ENCODE measurements at regions not wholly inside any gene's neighbourhood (a gene's known extent, or its start where the extent isn't known, plus 50 kb on each side); places are given as distances from the start of the nearest gene placed in this dataset.

DNA sequence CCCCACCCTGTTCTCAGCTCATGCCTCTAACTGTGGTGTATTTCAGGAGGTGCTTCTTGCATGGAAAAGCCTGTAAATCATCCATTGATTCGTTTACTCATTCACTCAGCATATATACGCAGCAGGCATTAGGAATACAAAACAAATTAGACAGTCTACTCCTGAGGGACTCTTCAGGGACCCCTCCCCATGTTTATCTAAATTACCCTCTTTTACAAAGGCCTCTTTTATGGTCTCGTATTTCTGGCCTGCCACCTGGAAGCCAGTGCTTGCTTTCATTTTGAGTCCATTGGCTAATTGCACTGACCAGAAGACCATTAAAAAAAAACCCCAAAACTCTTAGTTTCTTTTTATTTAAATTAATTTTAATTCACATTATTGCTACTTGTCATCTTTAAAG lies 134.4 kb downstream of the DACT1 start:
- H3K27ac ChIP-seq (ENCODE audit: low read length), result no peak overlapping the region
- H3K9me3 ChIP-seq (ENCODE audit: low read length), result no peaks in the 10 kb centered on the region
- H3K9ac ChIP-seq (ENCODE audit: low read length), result no peak overlapping the region
- H3K36me3 ChIP-seq (ENCODE audit: insufficient read depth, low read length), result no peaks in the 10 kb centered on the region
- no peak overlapping the region for H3K4me3 ChIP-seq (ENCODE audit: low read length)
- no peaks in the 10 kb centered on the region for H3K9me2 ChIP-seq (ENCODE audit: insufficient read depth, low read length)
- TF ChIP-seq, protein P1, sequence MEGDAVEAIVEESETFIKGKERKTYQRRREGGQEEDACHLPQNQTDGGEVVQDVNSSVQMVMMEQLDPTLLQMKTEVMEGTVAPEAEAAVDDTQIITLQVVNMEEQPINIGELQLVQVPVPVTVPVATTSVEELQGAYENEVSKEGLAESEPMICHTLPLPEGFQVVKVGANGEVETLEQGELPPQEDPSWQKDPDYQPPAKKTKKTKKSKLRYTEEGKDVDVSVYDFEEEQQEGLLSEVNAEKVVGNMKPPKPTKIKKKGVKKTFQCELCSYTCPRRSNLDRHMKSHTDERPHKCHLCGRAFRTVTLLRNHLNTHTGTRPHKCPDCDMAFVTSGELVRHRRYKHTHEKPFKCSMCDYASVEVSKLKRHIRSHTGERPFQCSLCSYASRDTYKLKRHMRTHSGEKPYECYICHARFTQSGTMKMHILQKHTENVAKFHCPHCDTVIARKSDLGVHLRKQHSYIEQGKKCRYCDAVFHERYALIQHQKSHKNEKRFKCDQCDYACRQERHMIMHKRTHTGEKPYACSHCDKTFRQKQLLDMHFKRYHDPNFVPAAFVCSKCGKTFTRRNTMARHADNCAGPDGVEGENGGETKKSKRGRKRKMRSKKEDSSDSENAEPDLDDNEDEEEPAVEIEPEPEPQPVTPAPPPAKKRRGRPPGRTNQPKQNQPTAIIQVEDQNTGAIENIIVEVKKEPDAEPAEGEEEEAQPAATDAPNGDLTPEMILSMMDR (IDR thresholded peaks at IDR 0.05; ENCODE audit: poor library complexity, severe bottlenecking), result no peak
- TF ChIP-seq EP300 (conservative IDR thresholded peaks at IDR 0.05; ENCODE audit: poor library complexity, severe bottlenecking), result no peak
- TF ChIP-seq EZH2 (IDR thresholded peaks at IDR 0.05; ENCODE audit: borderline replicate concordance, insufficient read depth, low read length, poor library complexity, severe bottlenecking), result no peak
- no peak overlapping the region for H2AFZ ChIP-seq (ENCODE audit: low read depth, low read length)
- H4K20me1 ChIP-seq (ENCODE audit: insufficient read depth), result no peaks in the 10 kb centered on the region
- H3K4me2 ChIP-seq (ENCODE audit: low read length), result no peak overlapping the region
- no peaks in the 10 kb centered on the region for H3F3A ChIP-seq (ENCODE audit: insufficient read depth, low read length, poor library complexity, severe bottlenecking)
- H3K79me2 ChIP-seq (replicated peaks; ENCODE audit: insufficient read depth, low read length), result no peaks in the 10 kb centered on the region
- H3K27me3 ChIP-seq (ENCODE audit: insufficient read depth, low read depth, low read length), result no peaks in the 10 kb centered on the region

DNA sequence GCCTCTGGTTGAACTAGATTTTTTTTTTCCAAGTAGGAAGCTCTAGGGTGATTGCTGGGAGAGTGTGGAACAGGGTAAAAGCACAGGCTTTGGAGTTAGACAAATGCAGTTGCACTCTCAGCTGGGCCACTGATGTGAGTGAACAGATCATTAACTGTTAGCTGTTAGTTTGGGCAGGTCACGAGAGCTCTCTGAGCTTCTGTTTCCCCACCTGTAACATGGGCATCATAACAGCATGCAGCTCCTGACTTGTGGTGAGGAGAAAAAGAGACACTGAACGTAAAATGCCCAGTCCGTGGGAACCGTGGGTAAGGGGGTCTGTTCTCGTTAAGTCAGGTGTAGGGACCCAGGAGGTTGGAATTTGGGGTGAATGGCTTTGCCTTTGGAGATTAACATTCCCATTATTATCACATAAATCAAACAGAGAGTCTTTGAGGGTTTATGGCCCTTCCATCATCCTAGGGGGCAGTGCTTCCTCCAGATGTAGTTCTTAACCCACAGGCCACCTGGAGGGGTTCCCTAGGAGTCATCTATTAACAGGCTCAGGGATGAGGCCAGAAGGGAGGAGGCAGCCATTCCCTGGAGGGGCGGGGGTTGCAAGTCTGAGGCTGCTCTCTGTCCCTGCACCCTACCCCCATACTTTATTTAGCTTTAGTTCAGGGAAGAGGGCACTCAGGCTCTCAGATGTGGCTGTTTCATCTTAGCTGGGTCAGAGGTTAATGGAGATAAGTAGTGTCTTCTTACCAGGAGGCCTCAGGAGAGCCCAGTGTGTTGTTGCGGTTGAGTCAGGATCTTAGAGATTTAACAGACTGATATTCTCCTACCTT lies 135.2 kb downstream of the DACT1 start:
- no peak overlapping the region for H3K4me3 ChIP-seq (ENCODE audit: low read length)
- no peaks in the 10 kb centered on the region for H3K9me3 ChIP-seq (ENCODE audit: low read length)
- no peak overlapping the region for H3K27ac ChIP-seq (ENCODE audit: low read length)
- H3K9me2 ChIP-seq (ENCODE audit: insufficient read depth, low read length), result no peaks in the 10 kb centered on the region
- no peak overlapping the region for H3K9ac ChIP-seq (ENCODE audit: low read length)
- H2AFZ ChIP-seq (ENCODE audit: low read depth, low read length), result no peak overlapping the region
- TF ChIP-seq EZH2 (IDR thresholded peaks at IDR 0.05; ENCODE audit: borderline replicate concordance, insufficient read depth, low read length, poor library complexity, severe bottlenecking), result no peak
- TF ChIP-seq EP300 (conservative IDR thresholded peaks at IDR 0.05; ENCODE audit: poor library complexity, severe bottlenecking), result no peak
- TF ChIP-seq, protein P2, sequence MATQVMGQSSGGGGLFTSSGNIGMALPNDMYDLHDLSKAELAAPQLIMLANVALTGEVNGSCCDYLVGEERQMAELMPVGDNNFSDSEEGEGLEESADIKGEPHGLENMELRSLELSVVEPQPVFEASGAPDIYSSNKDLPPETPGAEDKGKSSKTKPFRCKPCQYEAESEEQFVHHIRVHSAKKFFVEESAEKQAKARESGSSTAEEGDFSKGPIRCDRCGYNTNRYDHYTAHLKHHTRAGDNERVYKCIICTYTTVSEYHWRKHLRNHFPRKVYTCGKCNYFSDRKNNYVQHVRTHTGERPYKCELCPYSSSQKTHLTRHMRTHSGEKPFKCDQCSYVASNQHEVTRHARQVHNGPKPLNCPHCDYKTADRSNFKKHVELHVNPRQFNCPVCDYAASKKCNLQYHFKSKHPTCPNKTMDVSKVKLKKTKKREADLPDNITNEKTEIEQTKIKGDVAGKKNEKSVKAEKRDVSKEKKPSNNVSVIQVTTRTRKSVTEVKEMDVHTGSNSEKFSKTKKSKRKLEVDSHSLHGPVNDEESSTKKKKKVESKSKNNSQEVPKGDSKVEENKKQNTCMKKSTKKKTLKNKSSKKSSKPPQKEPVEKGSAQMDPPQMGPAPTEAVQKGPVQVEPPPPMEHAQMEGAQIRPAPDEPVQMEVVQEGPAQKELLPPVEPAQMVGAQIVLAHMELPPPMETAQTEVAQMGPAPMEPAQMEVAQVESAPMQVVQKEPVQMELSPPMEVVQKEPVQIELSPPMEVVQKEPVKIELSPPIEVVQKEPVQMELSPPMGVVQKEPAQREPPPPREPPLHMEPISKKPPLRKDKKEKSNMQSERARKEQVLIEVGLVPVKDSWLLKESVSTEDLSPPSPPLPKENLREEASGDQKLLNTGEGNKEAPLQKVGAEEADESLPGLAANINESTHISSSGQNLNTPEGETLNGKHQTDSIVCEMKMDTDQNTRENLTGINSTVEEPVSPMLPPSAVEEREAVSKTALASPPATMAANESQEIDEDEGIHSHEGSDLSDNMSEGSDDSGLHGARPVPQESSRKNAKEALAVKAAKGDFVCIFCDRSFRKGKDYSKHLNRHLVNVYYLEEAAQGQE (IDR thresholded peaks at IDR 0.05; ENCODE audit: borderline replicate concordance), result no peak
- TF ChIP-seq MXI1 (conservative IDR thresholded peaks at IDR 0.05; ENCODE audit: poor library complexity, severe bottlenecking), result no peak
- no peaks in the 10 kb centered on the region for H4K20me1 ChIP-seq (ENCODE audit: insufficient read depth)
- no peaks in the 10 kb centered on the region for H3K36me3 ChIP-seq (ENCODE audit: insufficient read depth, low read length)
- no peaks in the 10 kb centered on the region for H3F3A ChIP-seq (ENCODE audit: insufficient read depth, low read length, poor library complexity, severe bottlenecking)
- no peaks in the 10 kb centered on the region for H3K79me2 ChIP-seq (replicated peaks; ENCODE audit: insufficient read depth, low read length)
- no peak overlapping the region for H3K4me2 ChIP-seq (ENCODE audit: low read length)
- H3K27me3 ChIP-seq (ENCODE audit: insufficient read depth, low read depth, low read length), result no peaks in the 10 kb centered on the region

DNA sequence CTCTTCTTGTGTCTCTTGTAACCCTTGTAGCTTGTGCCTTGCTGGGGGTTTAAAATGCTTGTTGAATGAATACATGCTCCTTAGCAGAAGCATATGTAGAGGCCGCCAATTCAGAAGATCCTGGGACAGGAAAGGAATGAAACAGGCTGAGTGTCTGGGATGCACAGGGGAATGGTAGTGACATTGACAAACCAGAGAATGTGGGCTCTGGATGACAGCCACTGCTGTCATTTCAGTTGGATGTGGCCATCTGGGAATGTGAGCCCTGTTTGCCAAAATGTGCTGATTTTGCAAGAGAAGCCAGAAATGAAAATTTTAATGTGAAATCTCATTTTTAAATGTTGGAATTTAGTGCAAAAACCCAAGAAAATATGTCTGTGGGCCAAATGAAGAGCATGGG lies 136.8 kb downstream of the DACT1 start:
- no peak overlapping the region for H3K9ac ChIP-seq (ENCODE audit: low read length)
- H3F3A ChIP-seq (ENCODE audit: insufficient read depth, low read length, poor library complexity, severe bottlenecking), result no peaks in the 10 kb centered on the region
- H3K4me2 ChIP-seq (ENCODE audit: low read length), result no peak overlapping the region
- no peaks in the 10 kb centered on the region for H3K9me3 ChIP-seq (ENCODE audit: low read length)
- H4K20me1 ChIP-seq (ENCODE audit: insufficient read depth), result no peaks in the 10 kb centered on the region
- no peaks in the 10 kb centered on the region for H3K9me2 ChIP-seq (ENCODE audit: insufficient read depth, low read length)
- TF ChIP-seq RAD21 (conservative IDR thresholded peaks at IDR 0.05) (no peak), EZH2 (IDR thresholded peaks at IDR 0.05; ENCODE audit: borderline replicate concordance, insufficient read depth, low read length, poor library complexity, severe bottlenecking) (no peak), EP300 (conservative IDR thresholded peaks at IDR 0.05; ENCODE audit: poor library complexity, severe bottlenecking) (no peak), MXI1 (conservative IDR thresholded peaks at IDR 0.05; ENCODE audit: poor library complexity, severe bottlenecking) (no peak), SMC3 (conservative IDR thresholded peaks at IDR 0.05; ENCODE audit: poor library complexity) (no peak), POLR2AphosphoS5 (IDR thresholded peaks at IDR 0.05) (no peak)
- TF ChIP-seq, protein P1 (IDR thresholded peaks at IDR 0.05; ENCODE audit: poor library complexity, severe bottlenecking), result no peak
- TF ChIP-seq, protein P2 (IDR thresholded peaks at IDR 0.05; ENCODE audit: borderline replicate concordance), result no peak
- no peaks in the 10 kb centered on the region for H3K27me3 ChIP-seq (ENCODE audit: insufficient read depth, low read depth, low read length)
- no peak overlapping the region for H3K27ac ChIP-seq (ENCODE audit: low read length)
- H3K79me2 ChIP-seq (replicated peaks; ENCODE audit: insufficient read depth, low read length), result no peaks in the 10 kb centered on the region
- no peak overlapping the region for H2AFZ ChIP-seq (ENCODE audit: low read depth, low read length)
- H3K36me3 ChIP-seq (ENCODE audit: insufficient read depth, low read length), result no peaks in the 10 kb centered on the region
- no peak overlapping the region for H3K4me3 ChIP-seq (ENCODE audit: low read length)
